ENCODE measurements at regions not wholly inside any gene's neighbourhood (a gene's known extent, or its start where the extent isn't known, plus 50 kb on each side); places are given as distances from the start of the nearest gene placed in this dataset.

DNA sequence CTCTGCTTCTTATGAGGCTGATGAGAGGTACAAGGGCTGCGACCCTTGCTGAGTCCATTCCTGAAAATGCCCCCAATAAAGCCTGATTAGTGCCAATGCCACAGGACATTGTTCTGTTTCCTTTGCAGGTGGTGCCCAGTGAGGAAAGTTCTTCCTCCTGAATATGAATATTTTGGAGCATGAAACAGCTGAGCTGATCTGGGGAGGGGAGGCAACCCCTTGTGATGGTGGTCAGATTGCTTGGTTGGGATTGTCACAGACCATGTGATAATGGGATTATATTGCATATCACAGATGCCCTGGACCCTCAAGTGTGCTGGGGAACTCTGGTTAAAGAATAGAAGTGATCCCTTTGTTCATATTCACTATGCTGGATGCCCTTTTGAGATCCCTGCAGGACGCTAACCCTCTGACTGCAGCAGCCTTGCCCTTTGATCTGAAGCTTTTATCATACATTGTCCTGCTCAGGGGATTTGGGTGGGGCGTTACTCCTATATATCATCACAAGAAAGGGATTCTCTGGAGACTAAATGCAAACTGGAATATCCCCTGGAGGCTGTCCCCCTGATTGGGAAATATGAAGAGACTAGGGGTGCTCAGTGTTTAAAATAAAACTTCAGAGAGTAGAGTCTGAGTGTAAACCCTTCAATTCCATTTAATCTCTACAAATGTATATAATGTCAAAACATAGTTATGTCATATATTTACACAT is 76.9 kb upstream of the TOP3B start (continued):
- TF ChIP-seq CTCF (IDR thresholded peaks at IDR 0.05; ENCODE audit: control extremely low read depth in 1 of 3, insufficient read depth in 1 of 3, low read depth in 1 of 3, low read length in 3 of 3), result no peak
- TF ChIP-seq RAD21 (IDR thresholded peaks at IDR 0.05 in 1 of 2, conservative IDR thresholded peaks at IDR 0.05 in 1 of 2; ENCODE audit: low read depth in 2 of 2, low read length in 2 of 2), result no peak
- TF ChIP-seq NRF1 (IDR thresholded peaks at IDR 0.05; ENCODE audit: low read depth, low read length), result no peak
- no peak for TF ChIP-seq SUZ12 (IDR thresholded peaks at IDR 0.05; ENCODE audit: low read length)
- TF ChIP-seq USF2 (IDR thresholded peaks at IDR 0.05; ENCODE audit: low read length), result no peak
- no peak for TF ChIP-seq KDM4A (IDR thresholded peaks at IDR 0.05; ENCODE audit: low read depth, low read length, severe bottlenecking)
- TF ChIP-seq CBX5 (IDR thresholded peaks at IDR 0.05; ENCODE audit: low read depth, low read length), result no peak
- TF ChIP-seq MAX (IDR thresholded peaks at IDR 0.05), result no peak
- TF ChIP-seq RFX5 (IDR thresholded peaks at IDR 0.05; ENCODE audit: borderline replicate concordance, low read depth, low read length), result no peak
